SJSA1 (cell line): ENCODE measurements at regions not wholly inside any gene's neighbourhood (a gene's known extent, or its start where the extent isn't known, plus 50 kb on each side); places are given as distances from the start of the nearest gene placed in this dataset.

Experiments
- DNase-seq, 2 experiments: peaks; one replicate each; pipeline ENCODE4 v3.0.0-alpha.2; 2015 to 2020; ENCODE audit warnings: low spot score in 2 of 2, low read depth in 1 of 2
- H3K27ac ChIP-seq: fragments of 250-450 bp; sonication (Bioruptor Pico); 2 replicates; pipeline ENCODE4 v1.5.1; 2020; ENCODE audit warnings: mild to moderate bottlenecking, moderate library complexity
- H3K27me3 ChIP-seq: fragments of 250-450 bp; sonication (Bioruptor Pico); replicated peaks from 2 replicates; pipeline ENCODE4 v1.5.1; 2020; ENCODE audit warnings: mild to moderate bottlenecking, moderate library complexity
- H3K36me3 ChIP-seq: fragments of 250-450 bp; sonication (Bioruptor Pico); 2 replicates; pipeline ENCODE4 v1.5.1; 2020; ENCODE audit warnings: mild to moderate bottlenecking
- H3K4me1 ChIP-seq: fragments of 250-450 bp; sonication (Bioruptor Pico); replicated peaks from 2 replicates; pipeline ENCODE4 v1.6.1; 2021; ENCODE audit warnings: mild to moderate bottlenecking
- H3K4me3 ChIP-seq: fragments of 250-450 bp; sonication (Bioruptor Pico); 2 replicates; pipeline ENCODE4 v1.5.1; 2020; ENCODE audit warnings: mild to moderate bottlenecking
- H3K9me3 ChIP-seq: fragments of 250-450 bp; sonication (Bioruptor Pico); replicated peaks from 2 replicates; pipeline ENCODE4 v1.5.1; 2020; ENCODE audit warnings: mild to moderate bottlenecking

DNA sequence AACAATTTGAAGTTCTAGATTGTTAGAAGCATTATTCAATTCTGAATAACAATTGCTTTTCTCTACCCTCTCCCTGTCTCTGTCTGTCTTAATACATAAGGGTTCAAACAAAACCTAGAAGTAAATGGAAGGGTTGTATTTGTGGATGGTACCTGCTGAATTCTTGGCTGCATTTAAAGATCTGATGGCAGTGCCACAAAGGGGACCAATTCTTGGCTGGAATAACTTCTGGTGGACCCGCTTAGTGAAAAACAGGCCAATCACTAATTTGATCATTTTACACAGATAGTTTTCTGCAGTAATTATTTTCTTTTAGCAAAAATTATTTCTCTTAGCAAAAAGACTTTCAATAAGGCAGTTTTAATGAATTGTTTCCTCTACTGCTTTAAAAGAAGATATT, 353.5 kb downstream of the MYCN start:
- H3K27me3 ChIP-seq, result no peaks in the 10 kb centered on the region
- H3K4me3 ChIP-seq, result no peak overlapping the region
- no peaks in the 10 kb centered on the region for H3K36me3 ChIP-seq
- no peaks in the 10 kb centered on the region for H3K4me1 ChIP-seq
- H3K9me3 ChIP-seq, result no peaks in the 10 kb centered on the region
- no peak for DNase-seq
- no peak overlapping the region for H3K27ac ChIP-seq

DNA sequence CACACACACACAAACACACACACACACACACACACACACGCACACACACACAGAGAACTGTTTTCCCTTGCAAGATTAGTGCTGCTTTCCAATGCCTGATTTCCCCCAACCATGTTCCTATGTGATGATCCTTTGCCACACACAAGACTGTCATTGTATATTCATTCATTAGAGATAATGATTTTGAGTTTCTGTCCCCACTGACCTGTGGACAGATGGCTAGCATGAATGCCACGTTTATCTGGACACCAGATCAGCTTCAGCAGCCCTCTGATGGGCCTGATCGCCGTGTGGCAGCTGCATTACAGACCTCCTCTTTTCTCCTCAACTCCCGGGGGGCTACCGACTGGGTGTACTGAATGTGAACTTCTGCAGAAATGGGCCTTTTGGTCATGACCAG, 353.0 kb downstream of the MYCN start:
- no peak for DNase-seq
- Histone ChIP-seq H3K27me3 (no peaks in the 10 kb centered on the region), H3K4me1 (no peaks in the 10 kb centered on the region), H3K36me3 (no peaks in the 10 kb centered on the region), H3K9me3 (no peaks in the 10 kb centered on the region), H3K4me3 (no peak overlapping the region), H3K27ac (no peak overlapping the region)

DNA sequence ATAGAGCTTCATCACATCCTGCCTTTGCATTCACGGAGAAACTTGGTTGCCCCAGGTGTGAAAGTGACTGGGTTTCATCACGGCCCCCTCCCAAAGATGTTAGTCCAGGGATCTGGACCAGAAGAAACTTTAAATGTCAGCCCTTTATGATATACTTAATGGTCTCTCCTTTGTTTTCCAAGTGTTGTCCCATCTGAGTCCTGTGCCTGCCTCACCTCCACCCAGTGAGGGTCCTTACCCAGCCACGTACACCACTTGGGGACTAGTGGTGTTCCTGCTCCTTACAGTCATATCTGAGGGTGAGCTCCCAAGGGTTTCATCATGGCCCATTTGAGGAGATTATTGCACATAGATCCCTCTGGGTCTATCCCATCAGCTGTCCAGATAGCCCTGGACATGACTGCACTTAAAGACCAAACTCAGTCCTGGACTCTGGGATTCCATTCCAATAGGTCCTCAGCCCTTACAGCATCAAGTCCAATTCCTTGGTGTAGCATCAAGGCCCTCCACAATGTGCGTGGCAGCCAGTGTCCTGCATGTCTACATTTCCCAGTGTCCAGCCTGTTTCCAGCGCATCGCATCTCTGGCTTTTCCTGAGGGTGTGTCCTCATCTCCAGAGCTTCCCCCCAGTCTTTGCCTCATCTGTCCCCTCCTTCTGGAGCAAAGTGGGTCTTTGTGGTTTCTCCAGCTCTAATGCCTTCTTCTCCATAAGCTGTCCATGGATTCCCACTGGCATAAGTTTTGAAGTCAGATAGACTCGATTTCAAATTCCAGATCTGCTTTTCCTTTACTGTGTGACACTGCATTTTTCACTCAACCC, 351.6 kb downstream of the MYCN start:
- Histone ChIP-seq H3K36me3 (no peaks in the 10 kb centered on the region), H3K27ac (no peak overlapping the region), H3K9me3 (no peaks in the 10 kb centered on the region), H3K4me3 (no peak overlapping the region), H3K27me3 (no peaks in the 10 kb centered on the region), H3K4me1 (no peaks in the 10 kb centered on the region)
- no peak for DNase-seq

DNA sequence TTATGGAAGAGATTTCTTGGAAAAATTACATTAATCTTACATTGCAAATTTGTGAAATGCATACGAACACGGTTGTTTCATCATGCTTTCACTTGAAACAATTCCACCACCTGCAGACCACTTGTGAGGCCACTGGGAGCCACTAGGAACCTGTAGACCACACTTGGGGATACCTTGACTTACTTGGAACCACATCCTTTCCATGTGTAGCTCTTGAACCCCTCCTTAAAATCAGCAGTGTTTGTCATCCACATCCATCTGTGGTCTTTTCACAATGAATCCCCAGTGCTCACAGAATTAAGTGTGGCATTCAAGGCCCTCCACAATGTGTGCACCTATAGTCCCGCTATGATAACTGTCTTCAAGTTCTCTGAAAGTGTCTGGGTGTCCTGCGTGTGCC, 350.9 kb downstream of the MYCN start:
- no peak overlapping the region for H3K4me3 ChIP-seq
- DNase-seq, result no peak
- no peaks in the 10 kb centered on the region for H3K27me3 ChIP-seq
- H3K27ac ChIP-seq, result no peak overlapping the region
- H3K9me3 ChIP-seq, result no peaks in the 10 kb centered on the region
- no peaks in the 10 kb centered on the region for H3K36me3 ChIP-seq
- H3K4me1 ChIP-seq, result no peaks in the 10 kb centered on the region

DNA sequence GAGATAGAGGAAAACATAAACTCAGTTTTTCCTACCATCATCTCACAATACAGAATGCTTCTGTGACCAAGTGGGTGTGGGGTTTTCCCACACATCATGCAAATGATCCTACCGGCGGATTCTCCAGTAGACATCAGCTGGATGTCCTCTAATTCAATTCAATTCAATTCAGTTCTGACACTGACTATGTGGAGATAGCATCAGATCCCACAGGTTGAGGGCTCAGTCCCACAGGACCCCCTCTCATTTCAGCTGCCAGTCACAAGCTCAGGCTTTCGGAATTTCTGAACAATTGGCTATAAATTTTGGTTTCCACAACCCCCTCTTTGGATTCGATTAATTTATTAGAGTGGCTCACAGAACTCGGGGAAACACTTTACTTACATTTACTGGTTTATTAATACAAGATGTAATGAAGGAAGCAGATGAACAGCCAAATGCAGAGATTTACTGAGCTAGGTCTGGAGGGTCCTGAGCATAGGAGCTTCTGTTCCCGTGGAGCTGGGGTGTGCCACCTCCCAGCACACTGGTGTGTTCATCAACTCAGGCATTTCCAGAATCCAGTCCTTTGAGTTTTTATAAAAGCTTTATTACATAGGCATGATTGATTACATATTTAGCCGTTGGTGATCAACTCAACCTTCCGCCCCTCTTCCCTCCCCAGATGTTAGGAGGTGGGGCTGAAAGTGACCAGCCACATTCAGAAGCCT, 350.1 kb downstream of the MYCN start:
- no peaks in the 10 kb centered on the region for H3K36me3 ChIP-seq
- H3K4me1 ChIP-seq, result no peaks in the 10 kb centered on the region
- no peaks in the 10 kb centered on the region for H3K27me3 ChIP-seq
- H3K27ac ChIP-seq, result no peak overlapping the region
- no peak for DNase-seq
- no peak overlapping the region for H3K4me3 ChIP-seq
- no peaks in the 10 kb centered on the region for H3K9me3 ChIP-seq

GRCh38 chr2:16288371-16289112, 348.2 kb downstream of the MYCN start:
- no peak for DNase-seq
- H3K4me1 ChIP-seq, result no peaks in the 10 kb centered on the region
- H3K9me3 ChIP-seq, result no peaks in the 10 kb centered on the region
- no peaks in the 10 kb centered on the region for H3K36me3 ChIP-seq
- H3K4me3 ChIP-seq, result no peak overlapping the region
- no peaks in the 10 kb centered on the region for H3K27me3 ChIP-seq
- H3K27ac ChIP-seq, result no peak overlapping the region

- no peaks in the 10 kb centered on the region for H3K36me3 ChIP-seq
- H3K9me3 ChIP-seq, result no peaks in the 10 kb centered on the region
- no peak overlapping the region for H3K27ac ChIP-seq
- H3K27me3 ChIP-seq, result no peaks in the 10 kb centered on the region
- DNase-seq, result no peak
- no peaks in the 10 kb centered on the region for H3K4me1 ChIP-seq
- H3K4me3 ChIP-seq, result no peak overlapping the region
Measured at GRCh38 chr2:16287831-16288230, 347.5 kb downstream of the MYCN start.

GRCh38 chr2:16287281-16287680, 346.9 kb downstream of the MYCN start:
- no peak for DNase-seq
- no peak overlapping the region for H3K27ac ChIP-seq
- H3K4me1 ChIP-seq, result no peaks in the 10 kb centered on the region
- H3K36me3 ChIP-seq, result no peaks in the 10 kb centered on the region
- H3K27me3 ChIP-seq, result no peaks in the 10 kb centered on the region
- no peak overlapping the region for H3K4me3 ChIP-seq
- H3K9me3 ChIP-seq, result no peaks in the 10 kb centered on the region

DNA sequence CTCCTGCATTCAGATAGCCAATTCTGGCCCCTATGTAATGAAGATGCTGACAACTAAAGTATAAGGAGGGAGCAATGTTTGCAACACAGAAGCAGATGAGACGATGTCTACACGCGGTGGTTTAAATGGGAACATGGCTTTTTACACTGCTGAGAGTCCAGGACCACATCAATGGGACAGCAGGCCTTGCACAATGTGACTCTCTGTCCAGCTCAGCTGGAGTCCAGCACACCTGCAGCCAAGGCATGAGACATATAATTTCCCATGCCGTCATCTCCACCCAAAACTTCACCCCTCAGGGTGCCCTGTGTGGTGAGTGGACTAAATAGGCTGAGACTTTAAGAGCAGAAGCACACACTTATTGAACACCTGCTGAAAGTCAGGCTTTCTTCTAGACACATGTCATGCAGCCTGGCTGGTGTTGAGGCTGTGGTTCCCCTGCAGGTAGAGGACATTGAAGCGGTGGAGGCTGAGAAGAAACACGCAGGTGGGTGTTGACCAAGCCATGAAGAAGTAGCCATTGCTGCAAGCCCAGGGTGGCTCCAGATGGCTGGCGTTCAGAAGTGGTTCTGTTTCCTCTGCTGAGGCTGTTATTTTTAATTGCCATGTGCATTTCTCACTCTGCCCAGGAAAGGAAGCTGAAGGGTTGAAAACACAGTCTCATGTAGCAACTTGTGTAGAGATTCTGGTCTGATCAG, 345.6 kb downstream of the MYCN start:
- no peaks in the 10 kb centered on the region for H3K9me3 ChIP-seq
- no peak for DNase-seq
- H3K27ac ChIP-seq, result no peak overlapping the region
- H3K27me3 ChIP-seq, result no peaks in the 10 kb centered on the region
- H3K4me3 ChIP-seq, result no peak overlapping the region
- H3K36me3 ChIP-seq, result no peaks in the 10 kb centered on the region
- no peaks in the 10 kb centered on the region for H3K4me1 ChIP-seq

GRCh38 chr2:16284941-16285625, 344.7 kb downstream of the MYCN start:
- DNase-seq, result no peak
- no peaks in the 10 kb centered on the region for H3K36me3 ChIP-seq
- no peak overlapping the region for H3K27ac ChIP-seq
- no peaks in the 10 kb centered on the region for H3K27me3 ChIP-seq
- no peak overlapping the region for H3K4me3 ChIP-seq
- H3K4me1 ChIP-seq, result no peaks in the 10 kb centered on the region
- no peaks in the 10 kb centered on the region for H3K9me3 ChIP-seq

DNA sequence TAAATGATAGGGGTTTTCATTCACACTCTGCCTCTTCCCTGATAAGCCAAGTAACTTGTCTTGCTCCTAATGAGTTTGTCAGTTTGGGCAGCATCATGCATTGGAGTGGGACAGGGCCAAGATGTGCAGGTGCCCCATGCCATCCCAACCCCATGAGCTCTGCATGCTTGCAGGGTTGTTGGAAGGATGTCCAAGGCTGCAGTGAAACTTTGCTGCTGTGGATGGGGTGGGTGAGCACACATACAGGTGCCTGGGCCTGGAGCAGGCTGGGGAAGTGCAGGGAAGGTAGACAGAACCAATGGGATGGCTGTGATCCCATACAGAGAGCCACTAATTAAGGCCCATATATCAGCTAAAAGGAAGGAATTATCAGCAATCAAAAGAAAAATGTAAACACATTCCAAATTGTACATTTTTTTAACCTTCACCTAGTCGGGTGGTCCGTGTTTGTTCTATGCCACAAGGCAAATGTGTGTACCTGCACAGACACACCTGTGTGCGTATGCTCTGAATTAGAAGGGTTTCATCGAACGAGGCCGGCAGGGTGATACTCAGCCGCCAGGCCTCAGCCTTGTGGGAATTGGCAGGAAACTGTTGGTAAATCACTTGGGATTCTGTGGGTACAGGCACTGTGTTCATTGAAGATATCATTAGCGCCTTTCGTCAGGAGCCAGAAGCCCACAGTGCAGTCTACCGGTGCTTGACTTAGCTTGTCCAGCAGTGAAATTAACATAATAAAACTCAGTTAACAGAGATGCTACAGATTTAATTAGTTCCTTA, 342.9 kb downstream of the MYCN start:
- Histone ChIP-seq H3K27ac (no peak overlapping the region), H3K4me1 (no peaks in the 10 kb centered on the region), H3K27me3 (no peaks in the 10 kb centered on the region), H3K4me3 (no peak overlapping the region), H3K9me3 (no peaks in the 10 kb centered on the region), H3K36me3 (no peaks in the 10 kb centered on the region)
- no peak for DNase-seq

DNA sequence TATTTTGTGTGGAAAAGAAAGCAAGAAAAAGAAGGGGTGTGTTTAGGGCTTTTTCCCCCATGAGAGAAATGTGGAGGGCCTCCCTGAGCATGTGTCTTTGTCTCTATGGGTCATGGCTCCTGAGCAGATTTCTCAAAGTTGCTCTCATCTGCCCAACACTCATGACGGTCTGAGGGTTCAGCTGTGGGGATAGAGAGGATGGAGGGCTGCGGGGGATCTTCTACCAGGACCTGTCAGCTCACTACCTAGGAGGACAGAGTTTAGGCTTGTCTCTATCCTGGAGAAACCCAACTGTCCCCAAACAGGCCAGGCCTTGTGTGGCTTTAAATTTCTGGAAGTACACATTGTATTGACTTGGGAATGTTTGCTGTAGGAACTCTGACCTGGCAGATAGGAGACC, 342.2 kb downstream of the MYCN start:
- Histone ChIP-seq H3K27ac (no peak overlapping the region), H3K36me3 (no peaks in the 10 kb centered on the region), H3K4me1 (no peaks in the 10 kb centered on the region), H3K9me3 (no peaks in the 10 kb centered on the region), H3K4me3 (no peak overlapping the region), H3K27me3 (no peaks in the 10 kb centered on the region)
- DNase-seq, result no peak
